Muscle layer of colon (tissue), 2 donors: ENCODE measurements at regions not wholly inside any gene's neighbourhood (a gene's known extent, or its start where the extent isn't known, plus 50 kb on each side); places are given as distances from the start of the nearest gene placed in this dataset.

Source experiments
- H3K27ac ChIP-seq: one replicate; pipeline ENCODE4 v1.7.0; 2013; ENCODE audit warnings: low read depth, mild to moderate bottlenecking, low read length, moderate library complexity
- H3K27me3 ChIP-seq, 2 donors: one replicate each; pipeline ENCODE4 v1.7.0; 2013; ENCODE audit warnings: low read length in 2 of 2, mild to moderate bottlenecking in 2 of 2; ENCODE audit not compliant: insufficient read depth in 2 of 2, control insufficient read depth in 1 of 2
- H3K36me3 ChIP-seq: one replicate; pipeline ENCODE4 v1.7.0; 2013; ENCODE audit warnings: mild to moderate bottlenecking, low read length; ENCODE audit not compliant: insufficient read depth
- H3K4me1 ChIP-seq: one replicate; pipeline ENCODE4 v1.7.0; 2013; ENCODE audit warnings: mild to moderate bottlenecking, low read length; ENCODE audit not compliant: insufficient read depth
- H3K4me3 ChIP-seq, 2 donors: one replicate each; pipeline ENCODE4 v1.7.0; 2013; ENCODE audit warnings: low read length in 2 of 2, low read depth in 1 of 2, mild to moderate bottlenecking in 1 of 2, moderate library complexity in 1 of 2
- H3K9ac ChIP-seq: one replicate; pipeline ENCODE4 v1.7.0; 2013; ENCODE audit warnings: low read length
- H3K9me3 ChIP-seq: one replicate; pipeline ENCODE4 v1.7.0; 2013; ENCODE audit warnings: mild to moderate bottlenecking, low read length
- donor health status: abdominal sarcoma.
- donor health status: Adenocarcinoma of cecum.

GRCh38 chr13:23985060-23985459 lies 87.8 kb upstream of the C1QTNF9B start:
- no peaks in the 10 kb centered on the region for H3K9me3 ChIP-seq
- no peak overlapping the region for H3K4me3 ChIP-seq
- H3K27ac ChIP-seq: no peak overlapping the region
- H3K4me1 ChIP-seq: no peaks in the 10 kb centered on the region
- H3K36me3 ChIP-seq: no peaks in the 10 kb centered on the region
- no peak overlapping the region for H3K9ac ChIP-seq
- no peaks in the 10 kb centered on the region for H3K27me3 ChIP-seq

GRCh38 chr13:23985839-23986238 lies 88.5 kb upstream of the C1QTNF9B start:
- Histone ChIP-seq H3K27ac (no peak overlapping the region), H3K9ac (no peak overlapping the region), H3K36me3 (no peaks in the 10 kb centered on the region), H3K4me1 (no peaks in the 10 kb centered on the region), H3K4me3 (no peak overlapping the region), H3K9me3 (no peaks in the 10 kb centered on the region), H3K27me3 (no peaks in the 10 kb centered on the region)

GRCh38 chr13:23986619-23987018 lies 89.3 kb upstream of the C1QTNF9B start:
- no peaks in the 10 kb centered on the region for H3K9me3 ChIP-seq
- no peak overlapping the region for H3K27ac ChIP-seq
- no peak overlapping the region for H3K4me3 ChIP-seq
- no peak overlapping the region for H3K9ac ChIP-seq
- no peaks in the 10 kb centered on the region for H3K4me1 ChIP-seq
- no peaks in the 10 kb centered on the region for H3K36me3 ChIP-seq
- no peaks in the 10 kb centered on the region for H3K27me3 ChIP-seq

- Histone ChIP-seq H3K27ac (no peak overlapping the region), H3K27me3 (no peaks in the 10 kb centered on the region), H3K9me3 (no peaks in the 10 kb centered on the region), H3K4me1 (no peaks in the 10 kb centered on the region), H3K4me3 (no peak overlapping the region), H3K36me3 (no peaks in the 10 kb centered on the region), H3K9ac (no peak overlapping the region)
These were observed 90.1 kb upstream of the C1QTNF9B start for GRCh38 chr13:23987331-23987894.

GRCh38 chr13:23988546-23989122 lies 91.3 kb upstream of the C1QTNF9B start:
- Histone ChIP-seq H3K36me3 (no peaks in the 10 kb centered on the region), H3K4me3 (no peak overlapping the region), H3K4me1 (no peaks in the 10 kb centered on the region), H3K27ac (no peak overlapping the region), H3K9me3 (no peaks in the 10 kb centered on the region), H3K9ac (no peak overlapping the region), H3K27me3 (no peaks in the 10 kb centered on the region)

GRCh38 chr13:23990455-23990854 lies 93.2 kb upstream of the C1QTNF9B start:
- Histone ChIP-seq H3K9ac (no peak overlapping the region), H3K9me3 (no peaks in the 10 kb centered on the region), H3K4me3 (no peak overlapping the region), H3K4me1 (no peaks in the 10 kb centered on the region), H3K27ac (no peak overlapping the region), H3K36me3 (no peaks in the 10 kb centered on the region), H3K27me3 (no peaks in the 10 kb centered on the region)

GRCh38 chr13:23991119-23991518 lies 93.8 kb upstream of the C1QTNF9B start:
- Histone ChIP-seq H3K4me3 (no peak overlapping the region), H3K27ac (no peak overlapping the region), H3K4me1 (no peaks in the 10 kb centered on the region), H3K27me3 (no peaks in the 10 kb centered on the region), H3K36me3 (no peaks in the 10 kb centered on the region), H3K9ac (no peak overlapping the region), H3K9me3 (no peaks in the 10 kb centered on the region)

- Histone ChIP-seq H3K36me3 (no peaks in the 10 kb centered on the region), H3K27ac (no peak overlapping the region), H3K27me3 (no peaks in the 10 kb centered on the region), H3K9me3 (no peaks in the 10 kb centered on the region), H3K4me1 (no peaks in the 10 kb centered on the region), H3K4me3 (no peak overlapping the region), H3K9ac (no peak overlapping the region)
These were observed 95.7 kb upstream of the C1QTNF9B start for GRCh38 chr13:23992781-23993679.

- H3K4me3 ChIP-seq: no peak overlapping the region
- H3K27ac ChIP-seq: no peak overlapping the region
- no peaks in the 10 kb centered on the region for H3K27me3 ChIP-seq
- H3K9me3 ChIP-seq: no peaks in the 10 kb centered on the region
- H3K4me1 ChIP-seq: no peaks in the 10 kb centered on the region
- no peaks in the 10 kb centered on the region for H3K36me3 ChIP-seq
- no peak overlapping the region for H3K9ac ChIP-seq
These were observed 96.3 kb upstream of the C1QTNF9B start for GRCh38 chr13:23993680-23993985.

- no peaks in the 10 kb centered on the region for H3K27me3 ChIP-seq
- H3K4me3 ChIP-seq: no peak overlapping the region
- no peak overlapping the region for H3K9ac ChIP-seq
- no peaks in the 10 kb centered on the region for H3K4me1 ChIP-seq
- H3K36me3 ChIP-seq: no peaks in the 10 kb centered on the region
- no peak overlapping the region for H3K27ac ChIP-seq
- no peaks in the 10 kb centered on the region for H3K9me3 ChIP-seq
These were observed 98.2 kb upstream of the C1QTNF9B start for GRCh38 chr13:23995283-23996073.

- Histone ChIP-seq H3K27ac (no peak overlapping the region), H3K36me3 (no peaks in the 10 kb centered on the region), H3K4me1 (no peaks in the 10 kb centered on the region), H3K4me3 (no peak overlapping the region), H3K27me3 (no peaks in the 10 kb centered on the region), H3K9ac (no peak overlapping the region), H3K9me3 (no peaks in the 10 kb centered on the region)
These were observed 99.2 kb upstream of the C1QTNF9B start for GRCh38 chr13:23996456-23996855.
